ENCODE measurements at regions not wholly inside any gene's neighbourhood (a gene's known extent, or its start where the extent isn't known, plus 50 kb on each side); places are given as distances from the start of the nearest gene placed in this dataset.

DNA sequence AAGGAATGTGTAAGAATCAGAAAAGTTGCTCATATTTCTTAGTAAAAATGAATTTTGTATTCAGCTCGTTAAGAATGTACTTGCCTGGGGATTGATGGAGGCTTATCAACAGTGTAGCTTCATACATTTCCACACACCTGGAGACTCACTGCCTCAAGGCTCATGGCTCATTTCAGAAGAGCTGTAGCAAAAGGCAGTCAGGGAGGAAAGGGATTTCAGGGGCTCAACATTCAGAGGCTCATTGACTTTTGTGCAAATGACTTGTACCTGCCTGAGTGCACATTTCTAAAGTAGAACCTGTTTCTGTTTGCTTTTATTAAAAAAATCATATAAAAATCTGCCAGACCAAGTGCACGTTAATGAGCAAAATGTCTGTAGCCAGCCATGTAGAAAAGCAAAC is 304.4 kb downstream of the KCNS3 start:
- DNase-seq (ENCODE audit: low read depth) = no peak

DNA sequence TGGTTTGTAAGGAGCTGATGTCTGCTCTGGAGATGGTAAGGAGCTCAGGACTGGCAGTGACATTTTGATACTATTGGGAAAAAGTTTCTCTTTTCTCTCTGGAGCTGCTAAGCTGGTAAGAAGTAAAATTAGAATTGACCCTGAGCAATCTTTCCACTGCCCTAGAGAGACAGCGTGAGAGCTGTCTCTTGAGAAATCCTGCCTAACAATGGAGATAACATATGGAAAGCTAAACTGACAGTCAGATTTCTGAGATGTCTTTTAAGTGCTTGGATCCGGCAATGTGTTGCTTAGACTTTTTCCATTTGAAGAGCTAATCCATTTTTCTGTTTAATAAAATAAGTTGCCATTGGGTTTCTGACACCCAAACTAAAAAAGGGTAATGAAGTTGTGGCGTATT is 302.4 kb downstream of the KCNS3 start:
- DNase-seq (ENCODE audit: low read depth) = no peak

GRCh38 chr2:18180031-18180610 is 301.7 kb downstream of the KCNS3 start:
- DNase-seq (ENCODE audit: low read depth) = no peak

GRCh38 chr2:18178736-18179349 is 300.4 kb downstream of the KCNS3 start:
- DNase-seq (ENCODE audit: low read depth) = peak; percentile 18

DNA sequence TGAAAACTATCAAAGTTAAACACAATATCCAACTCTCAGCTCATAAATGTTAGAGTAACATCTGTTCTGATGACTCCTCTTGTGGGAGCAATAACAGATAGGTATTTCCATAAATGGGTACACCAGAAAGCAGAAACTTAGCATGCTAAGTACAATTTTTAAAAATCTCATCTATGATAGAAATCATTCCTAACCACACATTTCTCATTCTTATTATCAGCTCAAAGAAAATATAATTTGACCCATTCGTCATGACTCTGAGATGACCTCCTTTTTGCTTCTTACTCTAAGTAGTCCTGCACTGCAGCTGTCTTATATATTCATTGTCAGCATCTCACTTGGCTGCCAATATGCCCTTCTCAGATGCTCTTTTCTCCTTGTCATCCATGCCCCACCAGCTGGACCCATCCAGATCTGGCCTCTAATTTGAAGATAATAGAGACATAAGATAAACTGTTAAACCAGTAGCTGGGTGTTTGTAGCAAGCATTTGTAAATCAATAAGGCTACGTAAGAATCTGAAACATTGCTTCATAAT is 298.3 kb downstream of the KCNS3 start:
- no peak for DNase-seq (ENCODE audit: low read depth)

GRCh38 chr2:18172607-18173006 is 294.1 kb downstream of the KCNS3 start:
- no peak for DNase-seq (ENCODE audit: low read depth)

- DNase-seq (ENCODE audit: low read depth) = no peak
These were observed 293.0 kb downstream of the KCNS3 start for GRCh38 chr2:18171191-18172139.

- DNase-seq (ENCODE audit: low read depth) = no peak
These were observed 292.2 kb downstream of the KCNS3 start for GRCh38 chr2:18170642-18171041.

GRCh38 chr2:18169893-18170175 is 291.4 kb downstream of the KCNS3 start:
- no peak for DNase-seq (ENCODE audit: low read depth)

- DNase-seq (ENCODE audit: low read depth) = no peak
These were observed 290.8 kb downstream of the KCNS3 start for GRCh38 chr2:18169121-18169892.

- no peak for DNase-seq (ENCODE audit: low read depth)
These were observed 289.4 kb downstream of the KCNS3 start for GRCh38 chr2:18167871-18168270.

- no peak for DNase-seq (ENCODE audit: low read depth)
These were observed 283.2 kb downstream of the KCNS3 start for GRCh38 chr2:18161681-18162080.

- no peak for DNase-seq (ENCODE audit: low read depth)
These were observed 281.4 kb downstream of the KCNS3 start for GRCh38 chr2:18159896-18160295.

GRCh38 chr2:18156421-18156820 is 278.0 kb downstream of the KCNS3 start:
- DNase-seq (ENCODE audit: low read depth) = no peak

DNA sequence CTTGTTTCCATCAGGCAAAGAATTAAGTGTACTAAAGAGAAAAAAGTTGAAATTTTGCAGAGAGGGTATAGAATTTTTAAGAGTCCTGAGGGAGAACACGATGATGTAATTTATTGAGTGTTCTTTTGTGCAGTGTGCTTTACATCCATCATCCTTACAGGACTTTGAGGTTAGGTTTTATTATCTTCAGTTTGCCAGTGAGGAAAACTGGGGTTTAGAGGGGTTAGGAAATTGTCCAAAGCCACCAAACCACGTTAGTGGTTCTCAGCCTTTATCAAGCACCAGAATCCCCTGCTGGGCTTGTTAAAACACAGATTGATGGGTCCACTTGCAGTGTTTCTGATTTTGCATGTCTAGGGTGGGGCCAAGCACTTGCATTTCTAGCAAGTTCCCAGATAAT is 277.5 kb downstream of the KCNS3 start:
- DNase-seq (ENCODE audit: low read depth) = no peak

GRCh38 chr2:18154812-18155211 is 276.3 kb downstream of the KCNS3 start:
- DNase-seq (ENCODE audit: low read depth) = no peak

DNA sequence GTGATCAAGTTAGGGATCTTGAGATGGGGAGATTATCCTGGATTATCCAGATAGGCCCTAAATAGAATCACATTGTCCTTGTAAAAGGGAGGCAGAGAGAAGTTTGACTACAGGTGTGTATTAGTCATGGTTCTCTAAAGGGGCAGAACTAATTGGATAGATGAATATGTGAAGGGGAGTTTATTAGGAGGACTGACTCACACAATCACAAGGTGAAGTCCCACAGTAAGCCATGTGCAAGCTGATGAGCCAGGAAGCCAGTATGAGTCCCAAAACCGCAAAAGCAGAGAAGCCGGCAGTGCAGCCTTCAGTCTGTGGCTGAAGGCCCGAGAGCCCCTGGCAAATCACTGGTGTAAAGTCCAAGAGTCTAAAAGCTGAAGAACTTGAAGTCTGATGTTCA is 275.8 kb downstream of the KCNS3 start:
- no peak for DNase-seq (ENCODE audit: low read depth)

DNA sequence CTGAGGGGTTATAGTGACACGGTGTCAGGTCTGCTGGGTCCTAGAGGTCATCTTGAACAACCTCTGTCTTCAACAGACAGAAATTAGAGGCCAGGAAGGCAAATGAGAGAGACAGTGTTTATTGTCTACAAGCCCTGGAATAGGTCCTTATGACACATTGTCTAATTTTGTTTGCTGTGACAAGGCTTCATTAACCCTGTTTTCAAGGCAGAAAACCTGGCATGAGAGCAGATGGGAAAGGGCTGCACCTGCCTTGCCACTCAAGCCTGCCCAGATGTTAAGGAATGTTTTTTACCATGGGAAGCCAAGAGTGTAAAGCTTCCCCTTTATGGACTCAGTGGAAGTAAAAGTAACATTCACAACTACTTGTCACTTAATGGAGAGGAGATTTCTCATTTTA is 275.3 kb downstream of the KCNS3 start:
- no peak for DNase-seq (ENCODE audit: low read depth)

DNA sequence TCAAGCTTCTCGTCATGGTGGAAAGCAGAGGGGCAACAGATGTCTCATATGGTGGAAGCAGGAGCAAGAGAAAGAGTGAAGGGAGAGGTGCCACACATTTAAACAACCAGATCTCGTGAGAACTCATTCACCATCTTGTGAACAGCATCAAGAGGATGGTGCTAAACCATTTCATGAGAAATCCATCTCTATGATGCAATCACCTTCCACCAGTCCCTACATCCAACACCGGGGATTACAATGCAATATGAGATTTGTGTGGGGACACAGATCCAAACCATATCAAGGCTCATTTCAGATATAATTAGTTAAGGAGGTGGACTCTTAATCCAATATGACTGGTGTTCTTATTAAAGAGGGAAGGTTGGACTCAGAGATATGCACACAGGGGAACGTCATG is 272.8 kb downstream of the KCNS3 start:
- DNase-seq (ENCODE audit: low read depth) = no peak

- DNase-seq (ENCODE audit: low read depth) = peak; percentile 28
These were observed 271.3 kb downstream of the KCNS3 start for GRCh38 chr2:18149660-18150246.

GRCh38 chr2:18136881-18137475 is 258.5 kb downstream of the KCNS3 start:
- DNase-seq (ENCODE audit: low read depth) = no peak

DNA sequence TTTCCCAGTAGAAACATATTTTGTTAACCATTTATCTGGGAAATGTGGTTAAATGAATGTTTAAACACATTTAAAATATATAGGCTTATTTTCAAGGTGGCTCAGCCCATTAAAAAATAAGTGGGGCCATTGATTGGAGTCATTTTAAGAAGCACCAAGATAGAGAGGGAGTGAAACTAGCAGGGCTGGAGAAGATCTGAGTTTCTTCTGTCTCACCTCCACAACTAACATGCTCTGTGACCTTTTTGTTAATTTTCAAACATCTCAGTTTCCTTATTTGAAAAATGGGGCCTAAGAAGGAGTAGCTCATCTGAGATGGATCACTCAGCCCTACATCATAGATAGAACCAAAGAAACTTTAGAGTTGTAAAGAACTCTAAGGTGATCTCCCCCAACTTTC is 254.8 kb downstream of the KCNS3 start:
- DNase-seq (ENCODE audit: low read depth) = no peak

Data from HS-5 (cell line).